Uterus (tissue), 3 donors: ENCODE measurements at regions not wholly inside any gene's neighbourhood (a gene's known extent, or its start where the extent isn't known, plus 50 kb on each side); places are given as distances from the start of the nearest gene placed in this dataset.

ENCODE experiments used
- DNase-seq, 2 donors: peaks; one replicate each; pipeline ENCODE4 v3.0.0-alpha.2; 2019 to 2020
- H3K27ac ChIP-seq, 2 donors: fragments of 200-600 bp; sonication (generic); 1 replicate in 1 of 2; 2 replicates in 1 of 2; pipeline ENCODE4 v1.5.1; 2016 to 2018
- H3K27me3 ChIP-seq, 2 donors: fragments of 200-600 bp; sonication (generic); one replicate each; pipeline ENCODE4 v1.5.1; 2018 to 2019; ENCODE audit warnings: control low read depth in 1 of 2
- H3K36me3 ChIP-seq, 2 donors: fragments of 200-600 bp; sonication (generic); one replicate each; pipeline ENCODE4 v1.5.1; 2019; ENCODE audit warnings: control low read depth in 1 of 2
- H3K4me1 ChIP-seq, 2 donors: fragments of 200-600 bp; sonication (generic); one replicate each; pipeline ENCODE4 v1.5.1; 2018 to 2019; ENCODE audit warnings: control low read depth in 1 of 2
- H3K4me3 ChIP-seq, 2 donors: fragments of 200-600 bp; sonication (generic); 1 replicate in 1 of 2; 2 replicates in 1 of 2; pipeline ENCODE4 v1.5.1; 2018 to 2019; ENCODE audit warnings: mild to moderate bottlenecking in 1 of 2
- H3K9me3 ChIP-seq, 2 donors: fragments of 200-600 bp; sonication (generic); one replicate each; pipeline ENCODE4 v1.5.1; 2019; ENCODE audit warnings: control low read depth in 1 of 2
- CTCF ChIP-seq, 4 experiments: fragments of 200-600 bp in 2 of 4; fragments of 450-650 bp in 2 of 4; sonication (generic) in 2 of 4; IDR thresholded peaks; one replicate each; pipeline ENCODE4 v1.5.1; 2016 to 2019; ENCODE audit warnings: antibody characterized with exemption in 4 of 4, mild to moderate bottlenecking in 2 of 4, moderate library complexity in 1 of 4
- POLR2A ChIP-seq, 2 donors: fragments of 450-650 bp; IDR thresholded peaks; one replicate each; pipeline ENCODE4 v1.6.1; 2016; ENCODE audit warnings: antibody characterized with exemption in 2 of 2, mild to moderate bottlenecking in 1 of 2, moderate library complexity in 1 of 2
- intact Hi-C: fragments of 100-400 bp; cut with DNase I; formaldehyde crosslinking; loops from one replicate; pipeline ENCODE4 v1.15.1; 2023; ENCODE audit warnings: low total_unique reads
- donor health status: DM: yes; HTN: yes; CAD: no.

GRCh38 chr14:29370024-29370423 lies 557.6 kb downstream of the PRKD1 start:
- Histone ChIP-seq H3K36me3 (no peaks in the 10 kb centered on the region), H3K4me3 (no peak overlapping the region), H3K27me3 (no peaks in the 10 kb centered on the region), H3K27ac (no peak overlapping the region), H3K4me1 (no peaks in the 10 kb centered on the region), H3K9me3 (no peaks in the 10 kb centered on the region)
- no peak for TF ChIP-seq POLR2A (IDR thresholded peaks at IDR 0.05)
- TF ChIP-seq CTCF (IDR thresholded peaks at IDR 0.05) = no peak
- intact Hi-C loops = no loop called here
- no peak for DNase-seq

GRCh38 chr14:29376237-29376636 lies 551.4 kb downstream of the PRKD1 start:
- Histone ChIP-seq H3K9me3 (no peaks in the 10 kb centered on the region), H3K27me3 (no peaks in the 10 kb centered on the region), H3K4me3 (no peak overlapping the region), H3K27ac (no peak overlapping the region), H3K4me1 (no peaks in the 10 kb centered on the region), H3K36me3 (no peaks in the 10 kb centered on the region)
- intact Hi-C loops = no loop called here
- TF ChIP-seq CTCF (IDR thresholded peaks at IDR 0.05) (no peak), POLR2A (IDR thresholded peaks at IDR 0.05) (no peak)
- DNase-seq = no peak

GRCh38 chr14:29380826-29381225 lies 546.8 kb downstream of the PRKD1 start:
- TF ChIP-seq POLR2A (IDR thresholded peaks at IDR 0.05) = no peak
- no peak for TF ChIP-seq CTCF (IDR thresholded peaks at IDR 0.05)
- no peak for DNase-seq
- Histone ChIP-seq H3K36me3 (no peaks in the 10 kb centered on the region), H3K4me1 (no peaks in the 10 kb centered on the region), H3K27me3 (no peaks in the 10 kb centered on the region), H3K9me3 (no peaks in the 10 kb centered on the region), H3K27ac (no peak overlapping the region), H3K4me3 (no peak overlapping the region)
- intact Hi-C loops = no loop called here

- Histone ChIP-seq H3K27me3 (no peaks in the 10 kb centered on the region), H3K4me3 (no peak overlapping the region), H3K36me3 (no peaks in the 10 kb centered on the region), H3K9me3 (no peaks in the 10 kb centered on the region), H3K27ac (no peak overlapping the region), H3K4me1 (no peaks in the 10 kb centered on the region)
- intact Hi-C loops = no loop called here
- no peak for DNase-seq
- TF ChIP-seq CTCF (IDR thresholded peaks at IDR 0.05) (no peak), POLR2A (IDR thresholded peaks at IDR 0.05) (no peak)
Observed at GRCh38 chr14:29388571-29388970, 539.1 kb downstream of the PRKD1 start.

GRCh38 chr14:29390081-29390832 lies 537.4 kb downstream of the PRKD1 start:
- Histone ChIP-seq H3K27ac (no peak overlapping the region), H3K9me3 (no peaks in the 10 kb centered on the region), H3K4me3 (no peak overlapping the region), H3K4me1 (no peaks in the 10 kb centered on the region), H3K36me3 (no peaks in the 10 kb centered on the region), H3K27me3 (no peaks in the 10 kb centered on the region)
- TF ChIP-seq CTCF (IDR thresholded peaks at IDR 0.05) = no peak
- no peak for TF ChIP-seq POLR2A (IDR thresholded peaks at IDR 0.05)
- intact Hi-C loops = no loop called here
- no peak for DNase-seq
